GM18517 (cell line): ENCODE measurements at regions not wholly inside any gene's neighbourhood (a gene's known extent, or its start where the extent isn't known, plus 50 kb on each side); places are given as distances from the start of the nearest gene placed in this dataset.

ENCODE experiments used
- ATAC-seq: cut with Tn5 transposase; IDR thresholded peaks from one replicate; pipeline ENCODE4 v1.9.1; 2021; ENCODE audit warnings: mild to moderate bottlenecking, moderate library complexity; ENCODE audit not compliant: unreplicated experiment

GRCh38 chr12:74794522-74794921 lies 256.9 kb downstream of the ATXN7L3B start:
- no peak for ATAC-seq

- no peak for ATAC-seq
Observed at GRCh38 chr12:74801625-74802024, 264.0 kb downstream of the ATXN7L3B start.

GRCh38 chr12:74816398-74817175 lies 279.0 kb downstream of the ATXN7L3B start:
- ATAC-seq = no peak

- ATAC-seq = no peak
Observed at GRCh38 chr12:74817499-74817898, 279.9 kb downstream of the ATXN7L3B start.

- no peak for ATAC-seq
Observed at GRCh38 chr12:74818412-74818811, 280.8 kb downstream of the ATXN7L3B start.

- no peak for ATAC-seq
Observed at GRCh38 chr12:74820324-74820723, 282.7 kb downstream of the ATXN7L3B start.

GRCh38 chr12:74836567-74836966 lies 298.9 kb downstream of the ATXN7L3B start:
- no peak for ATAC-seq

- no peak for ATAC-seq
Observed at GRCh38 chr12:74846116-74846515, 308.5 kb downstream of the ATXN7L3B start.

GRCh38 chr12:74847169-74847568 lies 309.5 kb downstream of the ATXN7L3B start:
- no peak for ATAC-seq

- ATAC-seq = no peak
Observed at GRCh38 chr12:74848006-74848405, 310.4 kb downstream of the ATXN7L3B start.

- ATAC-seq = no peak
Observed at GRCh38 chr12:74849801-74850200, 312.2 kb downstream of the ATXN7L3B start.

GRCh38 chr12:74871817-74872216 lies 334.2 kb downstream of the ATXN7L3B start:
- no peak for ATAC-seq

GRCh38 chr12:74885775-74886174 lies 323.9 kb downstream of the KCNC2 start:
- no peak for ATAC-seq

GRCh38 chr12:74889073-74889472 lies 320.6 kb downstream of the KCNC2 start:
- no peak for ATAC-seq

- peak; percentile 66 for ATAC-seq
Observed at GRCh38 chr12:74889563-74890236, 319.9 kb downstream of the KCNC2 start.

GRCh38 chr12:74890237-74890599 lies 319.4 kb downstream of the KCNC2 start:
- ATAC-seq = peak; percentile 96

- no peak for ATAC-seq
Observed at GRCh38 chr12:74891083-74891668, 318.5 kb downstream of the KCNC2 start.

GRCh38 chr12:74892057-74892633 lies 317.5 kb downstream of the KCNC2 start:
- ATAC-seq = no peak

GRCh38 chr12:74896186-74896585 lies 313.5 kb downstream of the KCNC2 start:
- ATAC-seq = no peak

- no peak for ATAC-seq
Observed at GRCh38 chr12:74897425-74898211, 312.0 kb downstream of the KCNC2 start.
